ENCODE measurements at regions not wholly inside any gene's neighbourhood (a gene's known extent, or its start where the extent isn't known, plus 50 kb on each side); places are given as distances from the start of the nearest gene placed in this dataset.

- TF ChIP-seq, protein P1, sequence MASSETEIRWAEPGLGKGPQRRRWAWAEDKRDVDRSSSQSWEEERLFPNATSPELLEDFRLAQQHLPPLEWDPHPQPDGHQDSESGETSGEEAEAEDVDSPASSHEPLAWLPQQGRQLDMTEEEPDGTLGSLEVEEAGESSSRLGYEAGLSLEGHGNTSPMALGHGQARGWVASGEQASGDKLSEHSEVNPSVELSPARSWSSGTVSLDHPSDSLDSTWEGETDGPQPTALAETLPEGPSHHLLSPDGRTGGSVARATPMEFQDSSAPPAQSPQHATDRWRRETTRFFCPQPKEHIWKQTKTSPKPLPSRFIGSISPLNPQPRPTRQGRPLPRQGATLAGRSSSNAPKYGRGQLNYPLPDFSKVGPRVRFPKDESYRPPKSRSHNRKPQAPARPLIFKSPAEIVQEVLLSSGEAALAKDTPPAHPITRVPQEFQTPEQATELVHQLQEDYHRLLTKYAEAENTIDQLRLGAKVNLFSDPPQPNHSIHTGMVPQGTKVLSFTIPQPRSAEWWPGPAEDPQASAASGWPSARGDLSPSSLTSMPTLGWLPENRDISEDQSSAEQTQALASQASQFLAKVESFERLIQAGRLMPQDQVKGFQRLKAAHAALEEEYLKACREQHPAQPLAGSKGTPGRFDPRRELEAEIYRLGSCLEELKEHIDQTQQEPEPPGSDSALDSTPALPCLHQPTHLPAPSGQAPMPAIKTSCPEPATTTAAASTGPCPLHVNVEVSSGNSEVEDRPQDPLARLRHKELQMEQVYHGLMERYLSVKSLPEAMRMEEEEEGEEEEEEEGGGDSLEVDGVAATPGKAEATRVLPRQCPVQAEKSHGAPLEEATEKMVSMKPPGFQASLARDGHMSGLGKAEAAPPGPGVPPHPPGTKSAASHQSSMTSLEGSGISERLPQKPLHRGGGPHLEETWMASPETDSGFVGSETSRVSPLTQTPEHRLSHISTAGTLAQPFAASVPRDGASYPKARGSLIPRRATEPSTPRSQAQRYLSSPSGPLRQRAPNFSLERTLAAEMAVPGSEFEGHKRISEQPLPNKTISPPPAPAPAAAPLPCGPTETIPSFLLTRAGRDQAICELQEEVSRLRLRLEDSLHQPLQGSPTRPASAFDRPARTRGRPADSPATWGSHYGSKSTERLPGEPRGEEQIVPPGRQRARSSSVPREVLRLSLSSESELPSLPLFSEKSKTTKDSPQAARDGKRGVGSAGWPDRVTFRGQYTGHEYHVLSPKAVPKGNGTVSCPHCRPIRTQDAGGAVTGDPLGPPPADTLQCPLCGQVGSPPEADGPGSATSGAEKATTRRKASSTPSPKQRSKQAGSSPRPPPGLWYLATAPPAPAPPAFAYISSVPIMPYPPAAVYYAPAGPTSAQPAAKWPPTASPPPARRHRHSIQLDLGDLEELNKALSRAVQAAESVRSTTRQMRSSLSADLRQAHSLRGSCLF (CRISPR knock-in tag; IDR thresholded peaks at IDR 0.05; ENCODE audit: borderline replicate concordance): no peak
- no peak for TF ChIP-seq ZFP90 (CRISPR knock-in tag; IDR thresholded peaks at IDR 0.05; ENCODE audit: borderline replicate concordance)
- TF ChIP-seq ZNF709 (CRISPR knock-in tag; IDR thresholded peaks at IDR 0.05): no peak
- TF ChIP-seq, protein P2, sequence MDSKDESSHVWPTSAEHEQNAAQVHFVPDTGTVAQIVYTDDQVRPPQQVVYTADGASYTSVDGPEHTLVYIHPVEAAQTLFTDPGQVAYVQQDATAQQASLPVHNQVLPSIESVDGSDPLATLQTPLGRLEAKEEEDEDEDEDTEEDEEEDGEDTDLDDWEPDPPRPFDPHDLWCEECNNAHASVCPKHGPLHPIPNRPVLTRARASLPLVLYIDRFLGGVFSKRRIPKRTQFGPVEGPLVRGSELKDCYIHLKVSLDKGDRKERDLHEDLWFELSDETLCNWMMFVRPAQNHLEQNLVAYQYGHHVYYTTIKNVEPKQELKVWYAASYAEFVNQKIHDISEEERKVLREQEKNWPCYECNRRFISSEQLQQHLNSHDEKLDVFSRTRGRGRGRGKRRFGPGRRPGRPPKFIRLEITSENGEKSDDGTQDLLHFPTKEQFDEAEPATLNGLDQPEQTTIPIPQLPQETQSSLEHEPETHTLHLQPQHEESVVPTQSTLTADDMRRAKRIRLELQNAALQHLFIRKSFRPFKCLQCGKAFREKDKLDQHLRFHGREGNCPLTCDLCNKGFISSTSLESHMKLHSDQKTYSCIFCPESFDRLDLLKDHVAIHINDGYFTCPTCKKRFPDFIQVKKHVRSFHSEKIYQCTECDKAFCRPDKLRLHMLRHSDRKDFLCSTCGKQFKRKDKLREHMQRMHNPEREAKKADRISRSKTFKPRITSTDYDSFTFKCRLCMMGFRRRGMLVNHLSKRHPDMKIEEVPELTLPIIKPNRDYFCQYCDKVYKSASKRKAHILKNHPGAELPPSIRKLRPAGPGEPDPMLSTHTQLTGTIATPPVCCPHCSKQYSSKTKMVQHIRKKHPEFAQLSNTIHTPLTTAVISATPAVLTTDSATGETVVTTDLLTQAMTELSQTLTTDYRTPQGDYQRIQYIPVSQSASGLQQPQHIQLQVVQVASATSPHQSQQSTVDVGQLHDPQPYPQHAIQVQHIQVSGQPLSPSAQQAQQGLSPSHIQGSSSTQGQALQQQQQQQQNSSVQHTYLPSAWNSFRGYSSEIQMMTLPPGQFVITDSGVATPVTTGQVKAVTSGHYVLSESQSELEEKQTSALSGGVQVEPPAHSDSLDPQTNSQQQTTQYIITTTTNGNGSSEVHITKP (CRISPR knock-in tag; IDR thresholded peaks at IDR 0.05; ENCODE audit: low read depth): no peak
- TF ChIP-seq ZNF562 (CRISPR knock-in tag; IDR thresholded peaks at IDR 0.05; ENCODE audit: borderline replicate concordance): no peak
- TF ChIP-seq HDAC6 (IDR thresholded peaks at IDR 0.05; ENCODE audit: low read depth, low read length): no peak
- no peak for TF ChIP-seq ZNF224 (CRISPR knock-in tag; IDR thresholded peaks at IDR 0.05)
- no peak for TF ChIP-seq ZNF121 (CRISPR knock-in tag; IDR thresholded peaks at IDR 0.05)
- TF ChIP-seq ZNF484 (CRISPR knock-in tag; IDR thresholded peaks at IDR 0.05; ENCODE audit: borderline replicate concordance, low read depth): no peak
- no peak for TF ChIP-seq TOPORS (CRISPR knock-in tag; IDR thresholded peaks at IDR 0.05)
- no peak for TF ChIP-seq SRF (IDR thresholded peaks at IDR 0.05; ENCODE audit: low read depth, low read length)
These were observed 158.7 kb upstream of the SYT13 start (continued) for GRCh38 chr11:45444796-45445195.
